HG03196 (cell line): ENCODE measurements at regions not wholly inside any gene's neighbourhood (a gene's known extent, or its start where the extent isn't known, plus 50 kb on each side); places are given as distances from the start of the nearest gene placed in this dataset.

Experiments used
- ATAC-seq: cut with Tn5 transposase; IDR thresholded peaks from one replicate; pipeline ENCODE4 v1.9.1; 2021; ENCODE audit not compliant: unreplicated experiment

DNA sequence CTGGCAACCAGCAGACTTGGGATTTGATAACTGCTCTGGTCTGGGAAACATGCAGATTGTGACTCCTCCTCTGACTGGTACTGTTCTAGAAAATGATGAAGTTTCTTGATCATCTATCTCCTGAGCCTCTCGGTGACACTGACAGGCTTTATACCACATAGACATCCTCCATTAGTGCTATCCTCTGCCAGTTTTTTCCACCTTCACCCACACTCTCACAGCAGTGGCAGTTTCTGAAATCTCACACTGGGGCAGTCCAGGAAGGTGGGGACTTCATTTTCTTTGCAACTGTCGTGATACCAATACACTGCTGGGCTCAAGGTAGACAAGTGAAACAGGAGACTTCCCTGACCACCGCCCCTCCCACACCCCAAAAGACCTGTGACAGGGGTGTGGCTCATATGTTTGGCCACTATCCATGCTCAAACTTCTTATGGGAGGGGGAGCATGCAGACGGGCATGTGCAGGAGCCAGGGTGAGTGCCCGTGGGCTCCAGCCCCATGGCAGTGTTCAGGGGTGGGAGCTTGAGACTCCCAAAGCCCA, 66.3 kb upstream of the RMDN2 start:
- no peak for ATAC-seq

DNA sequence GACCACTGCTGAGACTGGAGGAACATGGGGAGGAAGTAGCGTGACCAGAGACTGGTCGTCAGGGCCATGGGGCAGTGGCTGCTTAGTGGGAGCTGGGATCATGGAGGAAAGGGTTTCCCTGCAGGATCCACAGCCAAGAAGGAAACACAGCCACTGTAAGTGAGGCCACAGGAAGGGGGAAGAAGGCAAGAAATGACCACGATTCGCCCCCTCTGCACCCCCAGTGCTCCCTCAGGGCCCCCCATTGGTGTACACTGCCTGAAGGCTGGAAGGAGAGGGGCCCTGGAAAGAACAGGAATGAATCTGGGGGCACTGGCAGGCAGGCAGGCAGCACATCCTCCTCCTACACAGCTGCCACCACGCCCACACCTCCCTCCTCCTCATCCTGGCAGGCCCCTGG, 62.5 kb upstream of the RMDN2 start:
- no peak for ATAC-seq

DNA sequence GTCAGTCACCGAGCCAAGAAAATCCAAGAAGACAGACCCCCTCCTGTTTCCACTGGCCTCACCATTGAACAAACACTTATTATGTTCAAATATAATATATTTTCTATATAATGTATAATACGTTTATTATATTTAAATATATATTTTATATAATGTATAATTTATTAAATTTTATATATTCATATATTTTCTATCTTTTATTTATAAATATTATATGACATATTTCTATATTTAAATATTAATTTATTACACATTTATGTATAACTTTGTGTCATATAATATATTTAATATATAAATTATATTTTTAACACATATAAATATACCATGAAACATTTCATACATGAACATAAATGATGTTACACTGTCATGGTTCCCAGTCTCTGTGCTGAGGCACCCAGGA, 60.9 kb upstream of the RMDN2 start:
- no peak for ATAC-seq

DNA sequence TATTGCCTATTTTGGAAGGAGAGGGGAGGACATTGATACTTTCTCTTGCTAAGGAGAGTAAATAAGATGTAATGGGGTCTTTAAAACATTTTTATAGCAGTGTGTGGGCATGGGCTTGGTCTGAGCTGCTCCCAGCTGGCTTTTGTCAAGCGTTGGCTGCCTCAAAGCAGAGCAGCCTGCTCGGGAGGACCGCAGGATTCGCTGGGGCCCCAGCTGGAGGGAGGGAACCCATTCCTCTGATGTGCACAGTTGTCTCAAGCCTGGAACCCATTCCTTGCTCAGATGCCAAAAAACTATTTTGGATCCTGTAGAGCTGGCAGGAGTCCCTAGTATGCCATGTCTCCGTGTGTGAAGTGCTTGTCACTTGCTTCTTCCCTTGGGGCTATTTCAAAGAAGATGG, 59.4 kb upstream of the RMDN2 start:
- ATAC-seq = no peak

DNA sequence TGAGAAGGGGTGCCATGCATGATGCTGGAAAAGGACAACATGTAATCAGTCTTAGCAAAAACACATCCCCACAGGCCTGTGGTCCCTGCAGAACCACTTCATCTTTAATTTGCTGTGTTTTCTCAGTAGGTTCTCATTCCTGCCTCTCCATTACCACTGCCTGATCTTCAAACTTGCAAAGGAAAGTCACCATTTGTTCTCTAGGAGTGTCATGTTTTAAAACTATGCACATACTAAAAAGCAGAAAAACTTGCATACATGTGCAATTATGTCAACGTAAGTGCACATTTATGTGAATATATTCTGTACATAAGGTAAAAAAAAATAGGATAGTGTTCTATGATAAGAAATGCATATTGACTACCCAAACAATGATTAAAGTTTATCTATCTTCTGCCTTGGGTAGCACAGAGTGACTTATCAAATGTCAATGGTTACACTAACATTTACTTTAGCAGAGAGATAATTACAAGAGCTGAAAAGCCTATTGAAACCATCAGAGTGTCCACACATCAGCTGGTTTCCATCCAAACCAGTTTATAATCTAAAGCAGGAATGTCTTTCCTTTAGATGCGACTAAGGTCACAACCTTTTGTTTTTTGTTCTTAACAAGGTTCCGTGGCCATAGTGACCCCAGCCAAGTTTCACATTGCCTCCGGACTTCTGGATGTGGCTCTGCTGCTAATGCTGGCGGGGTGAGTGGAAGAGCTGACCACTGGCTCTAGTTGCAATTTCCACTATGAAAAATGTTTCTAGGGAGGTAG, 58.7 kb upstream of the RMDN2 start:
- ATAC-seq = no peak

DNA sequence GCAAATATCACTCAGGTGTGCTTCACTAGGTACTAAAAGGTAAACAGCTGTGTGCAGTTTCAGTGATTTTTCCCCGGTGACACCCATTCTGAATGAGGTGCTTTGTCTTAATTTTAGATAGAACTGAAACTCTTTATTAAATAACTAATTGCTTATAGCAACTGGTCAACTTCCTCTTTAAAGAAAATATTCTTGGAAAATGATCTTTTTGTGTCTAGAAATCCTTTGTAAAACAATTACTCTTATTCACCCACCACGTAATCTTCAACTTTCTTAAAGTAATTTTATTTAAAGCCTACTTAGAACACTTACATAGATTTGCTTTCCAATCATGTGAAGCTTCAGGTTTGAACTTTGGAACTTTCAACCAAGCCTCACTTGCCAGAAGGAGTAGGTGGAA, 57.9 kb upstream of the RMDN2 start:
- ATAC-seq = no peak

DNA sequence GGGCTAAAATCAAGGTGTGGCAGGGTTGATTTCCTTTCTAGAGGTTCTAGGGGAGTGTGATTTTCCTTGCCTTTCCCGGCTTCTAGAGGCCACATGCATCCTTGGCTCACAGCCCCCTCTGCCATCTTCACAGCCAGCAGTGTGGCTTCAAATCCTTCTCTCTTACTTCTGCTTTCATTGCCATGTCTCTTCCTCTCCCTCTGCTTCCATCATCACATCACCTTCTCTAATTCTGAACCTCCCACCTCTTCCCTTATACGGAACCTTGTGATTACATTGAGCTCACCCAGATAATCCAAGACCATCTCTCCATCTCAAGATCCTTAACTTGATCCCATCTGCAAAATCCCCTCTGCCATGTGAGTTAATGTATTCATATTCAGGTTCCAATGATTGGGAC, 56.2 kb upstream of the RMDN2 start:
- ATAC-seq = no peak

DNA sequence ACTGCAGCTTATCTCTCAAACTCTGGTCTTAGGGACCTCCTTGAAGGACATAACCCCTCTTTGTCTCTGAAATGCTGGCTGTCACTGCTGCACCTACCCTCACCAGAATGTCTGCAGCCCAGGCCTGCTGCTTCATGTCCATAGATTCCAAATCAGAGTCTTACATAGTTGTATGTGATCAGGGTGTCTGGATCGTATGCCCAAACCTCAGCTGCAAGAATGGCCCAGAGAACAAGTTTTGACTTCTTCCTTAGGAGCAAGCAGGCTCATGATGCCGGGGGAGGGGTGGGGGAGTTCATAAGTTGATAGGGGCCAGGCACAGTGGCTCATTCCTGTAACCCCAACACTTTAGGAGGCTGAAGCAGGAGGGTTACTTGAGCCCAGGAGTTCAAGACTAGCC, 55.8 kb upstream of the RMDN2 start:
- no peak for ATAC-seq

DNA sequence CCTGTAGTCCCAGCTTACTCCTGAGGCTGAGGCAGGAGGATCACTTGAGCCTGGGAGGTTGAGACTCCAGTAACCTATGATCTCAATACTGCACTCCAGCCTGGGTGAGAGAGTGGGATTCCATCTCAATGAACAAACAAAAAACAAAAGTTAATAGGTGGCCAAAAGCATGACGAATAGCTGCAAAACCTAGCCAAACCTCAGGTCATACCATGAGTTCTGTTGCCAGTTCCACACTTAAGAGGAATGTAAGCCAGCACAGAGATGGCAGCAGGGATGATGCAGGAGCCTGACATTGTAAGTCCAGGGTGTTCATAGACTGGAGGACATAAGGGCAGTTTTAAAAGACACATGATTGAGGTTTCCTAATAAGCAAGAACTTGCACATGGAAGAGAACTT, 55.3 kb upstream of the RMDN2 start:
- no peak for ATAC-seq

DNA sequence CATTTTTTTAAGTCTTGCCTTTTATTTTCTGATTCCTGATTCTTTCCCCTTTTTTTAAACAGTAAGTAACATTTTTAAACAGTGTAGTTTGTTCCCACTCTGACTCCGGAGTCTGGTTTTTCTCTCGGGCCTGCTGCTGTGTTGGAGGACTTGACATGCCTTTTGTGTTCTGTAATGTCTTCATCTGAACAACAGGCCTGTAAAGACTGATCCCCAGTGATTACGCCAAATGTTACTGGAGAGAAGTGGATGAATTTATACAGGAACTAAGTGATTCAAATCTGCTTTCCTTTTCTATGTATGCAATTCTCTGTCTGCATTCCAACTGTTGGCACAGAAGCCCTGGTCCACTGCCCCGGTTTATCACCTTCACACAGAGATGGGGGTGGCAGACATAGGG, 54.3 kb upstream of the RMDN2 start:
- ATAC-seq = no peak

DNA sequence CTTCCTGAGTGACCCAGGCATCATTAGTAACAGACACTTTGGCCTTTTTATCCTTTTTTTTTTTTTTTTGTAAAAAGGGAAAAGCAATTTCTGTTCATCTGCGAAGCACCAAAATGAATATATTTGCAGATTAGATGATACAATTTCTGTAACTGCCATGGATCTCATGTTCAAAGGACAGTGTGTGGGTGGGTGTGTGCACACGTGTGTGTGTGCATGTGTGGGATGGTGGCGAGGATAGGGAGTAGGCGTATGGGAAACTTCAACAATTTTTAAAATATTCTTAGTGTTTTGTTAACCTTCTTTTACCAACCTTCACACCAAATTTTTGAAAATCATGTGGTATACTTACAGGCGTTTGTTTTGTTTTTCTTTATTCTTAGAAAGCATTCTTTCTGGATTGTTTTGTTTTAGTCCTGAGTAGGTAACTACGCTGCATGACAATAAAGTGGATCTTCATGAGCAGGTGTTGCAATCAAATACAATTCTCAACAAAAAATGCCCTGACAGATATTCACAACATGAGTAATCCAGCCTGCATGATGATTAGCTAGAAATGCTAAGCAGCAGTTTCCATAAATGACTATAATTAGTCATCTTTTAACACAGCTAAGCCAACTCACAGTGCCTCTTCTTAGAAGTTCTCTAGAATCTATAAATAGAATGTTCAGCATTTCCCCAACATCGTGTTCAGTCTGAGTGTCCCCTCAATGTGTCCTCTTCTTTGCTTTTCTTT, 53.5 kb upstream of the RMDN2 start:
- peak; percentile 72 for ATAC-seq

DNA sequence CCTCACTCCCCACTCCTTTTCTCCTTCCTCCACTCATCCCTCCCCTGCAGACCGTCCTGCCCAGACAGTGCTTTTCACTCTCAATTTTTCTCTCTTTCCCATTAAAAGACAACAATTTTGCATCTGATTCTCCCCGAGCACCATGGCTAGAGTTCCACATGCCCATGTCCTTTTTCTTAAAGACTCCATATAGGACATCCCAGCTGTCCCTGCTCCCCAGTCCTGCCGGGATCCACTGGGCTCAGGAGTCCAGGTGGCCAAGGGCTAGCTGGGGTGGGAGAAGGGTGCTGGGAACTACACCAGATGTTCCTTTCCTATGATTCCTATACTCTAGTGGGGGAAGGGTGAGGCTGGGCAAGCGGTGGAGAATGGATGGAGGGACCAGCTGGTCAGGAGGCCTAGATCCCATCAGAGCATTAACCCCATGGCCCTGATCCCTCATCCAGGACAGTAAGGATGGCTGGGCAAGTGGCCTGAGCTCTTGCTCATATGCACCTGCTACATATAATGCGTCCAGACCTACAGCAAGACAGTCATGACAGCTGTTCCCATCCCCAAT, 52.8 kb upstream of the RMDN2 start:
- no peak for ATAC-seq

DNA sequence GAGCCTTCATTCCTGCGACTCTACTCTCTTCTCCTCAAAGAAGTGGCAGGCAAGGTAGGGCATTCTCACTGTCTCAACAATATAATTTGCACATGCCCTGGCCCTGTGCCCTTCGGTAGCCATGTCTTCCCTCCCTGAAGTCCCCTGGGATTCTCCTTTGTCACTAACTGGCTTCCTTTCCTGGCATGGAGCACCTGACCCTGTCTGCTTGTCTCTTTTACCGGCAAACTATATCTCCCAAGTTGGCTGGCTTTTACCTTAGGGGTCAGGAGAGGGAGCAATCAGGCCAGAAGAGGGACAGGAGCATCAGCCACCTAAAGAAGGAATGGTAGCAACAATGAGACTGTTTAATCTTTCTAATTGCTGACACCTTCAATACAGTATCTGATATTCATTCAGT, 51.9 kb upstream of the RMDN2 start:
- no peak for ATAC-seq

DNA sequence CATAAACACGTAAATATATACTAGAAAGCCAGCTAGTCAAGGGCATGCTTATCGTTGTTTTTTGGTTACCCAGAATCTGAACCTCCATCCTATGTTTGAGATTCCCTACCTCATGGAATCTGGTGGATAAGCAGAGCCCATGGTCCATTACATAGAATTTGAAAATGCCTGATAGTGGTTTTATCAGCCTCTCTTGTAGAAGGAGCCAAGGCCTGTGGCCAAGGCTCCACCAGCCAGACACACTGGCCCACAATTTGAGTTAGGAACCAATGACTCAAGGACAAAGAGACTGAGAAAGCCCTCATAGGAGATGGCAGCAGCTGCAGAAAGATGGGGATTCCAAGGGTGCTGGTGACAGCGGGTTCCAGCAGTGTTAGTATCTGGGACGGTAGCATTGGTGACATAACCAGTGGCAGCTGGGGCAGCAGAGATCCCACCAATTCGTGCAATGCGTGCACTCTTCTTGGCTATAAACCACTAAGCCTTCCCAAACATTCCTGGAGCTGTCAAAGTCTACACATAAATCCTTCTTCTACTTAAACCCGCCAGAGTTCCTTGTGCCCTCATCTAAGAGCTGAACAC, 51.2 kb upstream of the RMDN2 start:
- ATAC-seq = no peak

DNA sequence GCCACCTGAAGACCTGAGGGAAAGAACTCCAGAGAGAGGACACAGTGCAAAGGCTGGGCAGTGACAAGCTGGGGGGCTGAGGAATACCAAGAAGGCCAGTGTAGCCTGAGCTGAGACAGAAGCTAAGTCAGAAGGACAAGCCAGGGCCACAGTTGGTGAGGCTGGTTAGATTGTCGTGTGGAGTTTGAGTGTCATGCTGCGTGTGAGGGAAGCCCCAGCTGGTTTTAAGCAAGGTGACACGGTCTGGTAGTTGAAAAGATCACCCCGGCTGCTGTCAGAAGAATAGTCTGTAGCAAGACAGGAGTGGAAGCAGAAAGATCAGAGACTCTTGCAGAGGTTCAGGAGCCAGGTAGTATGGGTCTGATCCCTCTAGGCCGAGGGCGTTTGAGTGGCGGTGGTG, 50.6 kb upstream of the RMDN2 start:
- no peak for ATAC-seq
